BLaER1 (cell line): ENCODE measurements at regions not wholly inside any gene's neighbourhood (a gene's known extent, or its start where the extent isn't known, plus 50 kb on each side); places are given as distances from the start of the nearest gene placed in this dataset.

Source experiments
- H3K27ac ChIP-seq: shearing (Covaris generic); formaldehyde crosslinking; 2 replicates; pipeline ENCODE4 v1.8.1; 2022
- H3K27me3 ChIP-seq: shearing (Covaris generic); formaldehyde crosslinking; 2 replicates; pipeline ENCODE4 v1.8.1; 2022
- H3K36me3 ChIP-seq: shearing (Covaris generic); formaldehyde crosslinking; 2 replicates; pipeline ENCODE4 v1.8.1; 2022
- H3K4me1 ChIP-seq: shearing (Covaris generic); formaldehyde crosslinking; 2 replicates; pipeline ENCODE4 v1.8.1; 2022
- H3K4me2 ChIP-seq: shearing (Covaris generic); formaldehyde crosslinking; 2 replicates; pipeline ENCODE4 v1.8.1; 2022
- H3K4me3 ChIP-seq: shearing (Covaris generic); formaldehyde crosslinking; 2 replicates; pipeline ENCODE4 v1.8.1; 2022
- H3K9ac ChIP-seq: shearing (Covaris generic); formaldehyde crosslinking; 2 replicates; pipeline ENCODE4 v1.8.1; 2022
- H3K9me3 ChIP-seq: shearing (Covaris generic); formaldehyde crosslinking; 2 replicates; pipeline ENCODE4 v1.8.1; 2022
- H4K20me1 ChIP-seq: shearing (Covaris generic); formaldehyde crosslinking; 2 replicates; pipeline ENCODE4 v1.8.1; 2022
- Cebpa-rat ChIP-seq: shearing (Covaris generic); IDR thresholded peaks from 2 replicates; pipeline ENCODE4 v1.8.1; 2022

GRCh38 chr3:191518861-191519260 is 57.9 kb downstream of the PYDC2 start:
- Histone ChIP-seq H3K36me3 (no peaks in the 10 kb centered on the region), H3K4me3 (no peak overlapping the region), H3K4me1 (peaks cover 10% of the 10 kb centered on the region), H3K27ac (no peak overlapping the region), H3K9ac (no peak overlapping the region), H4K20me1 (no peaks in the 10 kb centered on the region), H3K9me3 (no peaks in the 10 kb centered on the region), H3K4me2 (no peak overlapping the region), H3K27me3 (no peaks in the 10 kb centered on the region)
- TF ChIP-seq Cebpa-rat = no peak

- peaks cover 10% of the 10 kb centered on the region for H3K4me1 ChIP-seq
- no peak overlapping the region for H3K4me3 ChIP-seq
- H3K36me3 ChIP-seq = no peaks in the 10 kb centered on the region
- peak overlapping the region; percentile 57 for H3K4me2 ChIP-seq
- no peak overlapping the region for H3K9ac ChIP-seq
- no peaks in the 10 kb centered on the region for H3K27me3 ChIP-seq
- no peaks in the 10 kb centered on the region for H3K9me3 ChIP-seq
- H3K27ac ChIP-seq = no peak overlapping the region
- H4K20me1 ChIP-seq = no peaks in the 10 kb centered on the region
- no peak for TF ChIP-seq Cebpa-rat
Observed at GRCh38 chr3:191521055-191521454, 60.1 kb downstream of the PYDC2 start.

GRCh38 chr3:191523148-191523547 is 62.2 kb downstream of the PYDC2 start:
- Histone ChIP-seq H3K9me3 (no peaks in the 10 kb centered on the region), H3K4me2 (no peak overlapping the region), H3K27ac (no peak overlapping the region), H3K4me3 (no peak overlapping the region), H3K36me3 (no peaks in the 10 kb centered on the region), H3K9ac (no peak overlapping the region), H3K27me3 (no peaks in the 10 kb centered on the region), H4K20me1 (no peaks in the 10 kb centered on the region), H3K4me1 (peaks cover 10% of the 10 kb centered on the region)
- TF ChIP-seq Cebpa-rat = no peak

- no peak for TF ChIP-seq Cebpa-rat
- Histone ChIP-seq H3K4me2 (no peak overlapping the region), H3K9ac (no peak overlapping the region), H3K27me3 (no peaks in the 10 kb centered on the region), H3K36me3 (no peaks in the 10 kb centered on the region), H3K4me3 (no peak overlapping the region), H3K27ac (no peak overlapping the region), H4K20me1 (no peaks in the 10 kb centered on the region), H3K4me1 (no peaks in the 10 kb centered on the region), H3K9me3 (no peaks in the 10 kb centered on the region)
Observed at GRCh38 chr3:191528589-191528988, 67.6 kb downstream of the PYDC2 start.

- Histone ChIP-seq H4K20me1 (no peaks in the 10 kb centered on the region), H3K9me3 (no peaks in the 10 kb centered on the region), H3K4me2 (no peak overlapping the region), H3K27ac (no peak overlapping the region), H3K4me1 (no peaks in the 10 kb centered on the region), H3K9ac (no peak overlapping the region), H3K27me3 (no peaks in the 10 kb centered on the region), H3K36me3 (no peaks in the 10 kb centered on the region), H3K4me3 (no peak overlapping the region)
- no peak for TF ChIP-seq Cebpa-rat
Observed at GRCh38 chr3:191529992-191530391, 69.0 kb downstream of the PYDC2 start.

- H3K4me3 ChIP-seq = no peak overlapping the region
- no peaks in the 10 kb centered on the region for H4K20me1 ChIP-seq
- H3K4me1 ChIP-seq = no peaks in the 10 kb centered on the region
- H3K4me2 ChIP-seq = no peak overlapping the region
- no peak overlapping the region for H3K27ac ChIP-seq
- H3K9me3 ChIP-seq = no peaks in the 10 kb centered on the region
- no peaks in the 10 kb centered on the region for H3K27me3 ChIP-seq
- TF ChIP-seq Cebpa-rat = no peak
- H3K9ac ChIP-seq = no peak overlapping the region
- no peaks in the 10 kb centered on the region for H3K36me3 ChIP-seq
Observed at GRCh38 chr3:191531434-191531972, 70.5 kb downstream of the PYDC2 start.

GRCh38 chr3:191543018-191543417 is 82.1 kb downstream of the PYDC2 start:
- Histone ChIP-seq H3K27me3 (no peaks in the 10 kb centered on the region), H3K27ac (no peak overlapping the region), H3K4me1 (no peaks in the 10 kb centered on the region), H3K4me2 (no peak overlapping the region), H3K36me3 (no peaks in the 10 kb centered on the region), H4K20me1 (no peaks in the 10 kb centered on the region), H3K9ac (no peak overlapping the region), H3K4me3 (no peak overlapping the region), H3K9me3 (no peaks in the 10 kb centered on the region)
- TF ChIP-seq Cebpa-rat = no peak

GRCh38 chr3:191543897-191544296 is 82.9 kb downstream of the PYDC2 start:
- Histone ChIP-seq H3K4me1 (no peaks in the 10 kb centered on the region), H4K20me1 (no peaks in the 10 kb centered on the region), H3K36me3 (no peaks in the 10 kb centered on the region), H3K27ac (no peak overlapping the region), H3K9ac (no peak overlapping the region), H3K9me3 (no peaks in the 10 kb centered on the region), H3K27me3 (no peaks in the 10 kb centered on the region), H3K4me3 (no peak overlapping the region), H3K4me2 (no peak overlapping the region)
- no peak for TF ChIP-seq Cebpa-rat

GRCh38 chr3:191549357-191549756 is 88.4 kb downstream of the PYDC2 start:
- Histone ChIP-seq H3K4me2 (no peak overlapping the region), H4K20me1 (no peaks in the 10 kb centered on the region), H3K27ac (no peak overlapping the region), H3K4me1 (no peaks in the 10 kb centered on the region), H3K9ac (no peak overlapping the region), H3K27me3 (no peaks in the 10 kb centered on the region), H3K9me3 (no peaks in the 10 kb centered on the region), H3K4me3 (no peak overlapping the region), H3K36me3 (no peaks in the 10 kb centered on the region)
- no peak for TF ChIP-seq Cebpa-rat

- Histone ChIP-seq H3K9ac (no peak overlapping the region), H3K4me3 (no peak overlapping the region), H3K4me2 (no peak overlapping the region), H3K36me3 (no peaks in the 10 kb centered on the region), H3K27me3 (no peaks in the 10 kb centered on the region), H3K4me1 (no peaks in the 10 kb centered on the region), H3K27ac (no peak overlapping the region), H3K9me3 (no peaks in the 10 kb centered on the region), H4K20me1 (no peaks in the 10 kb centered on the region)
- no peak for TF ChIP-seq Cebpa-rat
Observed at GRCh38 chr3:191555037-191555436, 94.1 kb downstream of the PYDC2 start.

GRCh38 chr3:191557322-191557721 is 96.4 kb downstream of the PYDC2 start:
- H3K27me3 ChIP-seq = no peaks in the 10 kb centered on the region
- no peak overlapping the region for H3K27ac ChIP-seq
- no peak overlapping the region for H3K4me3 ChIP-seq
- H3K4me1 ChIP-seq = no peaks in the 10 kb centered on the region
- H3K4me2 ChIP-seq = no peak overlapping the region
- no peaks in the 10 kb centered on the region for H3K9me3 ChIP-seq
- no peaks in the 10 kb centered on the region for H4K20me1 ChIP-seq
- no peak for TF ChIP-seq Cebpa-rat
- H3K36me3 ChIP-seq = no peaks in the 10 kb centered on the region
- H3K9ac ChIP-seq = no peak overlapping the region
